ENCODE measurements at regions not wholly inside any gene's neighbourhood (a gene's known extent, or its start where the extent isn't known, plus 50 kb on each side); places are given as distances from the start of the nearest gene placed in this dataset.

GRCh38 chrX:69293776-69294601 is 128.7 kb upstream of the PJA1 start:
- TF ChIP-seq, protein P1, sequence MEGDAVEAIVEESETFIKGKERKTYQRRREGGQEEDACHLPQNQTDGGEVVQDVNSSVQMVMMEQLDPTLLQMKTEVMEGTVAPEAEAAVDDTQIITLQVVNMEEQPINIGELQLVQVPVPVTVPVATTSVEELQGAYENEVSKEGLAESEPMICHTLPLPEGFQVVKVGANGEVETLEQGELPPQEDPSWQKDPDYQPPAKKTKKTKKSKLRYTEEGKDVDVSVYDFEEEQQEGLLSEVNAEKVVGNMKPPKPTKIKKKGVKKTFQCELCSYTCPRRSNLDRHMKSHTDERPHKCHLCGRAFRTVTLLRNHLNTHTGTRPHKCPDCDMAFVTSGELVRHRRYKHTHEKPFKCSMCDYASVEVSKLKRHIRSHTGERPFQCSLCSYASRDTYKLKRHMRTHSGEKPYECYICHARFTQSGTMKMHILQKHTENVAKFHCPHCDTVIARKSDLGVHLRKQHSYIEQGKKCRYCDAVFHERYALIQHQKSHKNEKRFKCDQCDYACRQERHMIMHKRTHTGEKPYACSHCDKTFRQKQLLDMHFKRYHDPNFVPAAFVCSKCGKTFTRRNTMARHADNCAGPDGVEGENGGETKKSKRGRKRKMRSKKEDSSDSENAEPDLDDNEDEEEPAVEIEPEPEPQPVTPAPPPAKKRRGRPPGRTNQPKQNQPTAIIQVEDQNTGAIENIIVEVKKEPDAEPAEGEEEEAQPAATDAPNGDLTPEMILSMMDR (IDR thresholded peaks at IDR 0.05) = no peak
- no peak for TF ChIP-seq POLR2A (IDR thresholded peaks at IDR 0.05)
- TF ChIP-seq EP300 (IDR thresholded peaks at IDR 0.05) = no peak
- no peak for TF ChIP-seq POLR2AphosphoS5 (IDR thresholded peaks at IDR 0.05)

Data from upper lobe of left lung (tissue), 4 donors.